Endodermal cell (in vitro differentiated cells): ENCODE measurements at regions not wholly inside any gene's neighbourhood (a gene's known extent, or its start where the extent isn't known, plus 50 kb on each side); places are given as distances from the start of the nearest gene placed in this dataset.

ENCODE experiments used
- DNase-seq: peaks from one replicate; pipeline ENCODE4 v3.0.0-alpha.2; 2017
- H3K27ac ChIP-seq: 2 replicates; pipeline ENCODE4 v1.5.1; 2013; ENCODE audit warnings: mild to moderate bottlenecking, low read depth, low read length, moderate library complexity
- H3K27me3 ChIP-seq: 2 replicates; pipeline ENCODE4 v1.6.1; 2013; ENCODE audit warnings: mild to moderate bottlenecking, low read length, moderate library complexity; ENCODE audit not compliant: insufficient read depth, control insufficient read depth, poor library complexity, severe bottlenecking
- H3K36me3 ChIP-seq: 2 replicates; pipeline ENCODE4 v1.7.0; 2013; ENCODE audit warnings: mild to moderate bottlenecking, low read length, moderate library complexity; ENCODE audit not compliant: control insufficient read depth, insufficient read depth
- H3K4me1 ChIP-seq: one replicate; pipeline ENCODE4 v1.7.0; 2013; ENCODE audit warnings: low read length; ENCODE audit not compliant: control insufficient read depth, insufficient read depth
- H3K4me3 ChIP-seq: 2 replicates; pipeline ENCODE4 v1.5.1; 2013; ENCODE audit warnings: mild to moderate bottlenecking, low read length, moderate library complexity
- H3K9ac ChIP-seq: 2 replicates; pipeline ENCODE4 v1.6.1; 2013; ENCODE audit warnings: mild to moderate bottlenecking, low read length, moderate library complexity; ENCODE audit not compliant: poor library complexity, severe bottlenecking; ENCODE audit errors: extremely low read depth
- H3K9me3 ChIP-seq: 2 replicates; pipeline ENCODE4 v1.6.1; 2013; ENCODE audit warnings: mild to moderate bottlenecking, low read length, moderate library complexity; ENCODE audit not compliant: control insufficient read depth
- H3K27ac Mint-ChIP-seq: 2 replicates; pipeline ENCODE4 v1.8.0; 2020; ENCODE audit warnings: mixed read lengths
- H3K27me3 Mint-ChIP-seq: 2 replicates; pipeline ENCODE4 v1.8.0; 2021; ENCODE audit warnings: mild to moderate bottlenecking, mixed read lengths; ENCODE audit not compliant: insufficient read depth
- H3K36me3 Mint-ChIP-seq: 2 replicates; pipeline ENCODE4 v1.8.0; 2020; ENCODE audit warnings: low read depth, mixed read lengths
- H3K4me1 Mint-ChIP-seq: 2 replicates; pipeline ENCODE4 v1.8.0; 2020; ENCODE audit warnings: mixed read lengths
- H3K4me3 Mint-ChIP-seq: 2 replicates; pipeline ENCODE4 v1.8.0; 2020; ENCODE audit warnings: mild to moderate bottlenecking, moderate library complexity, mixed read lengths
- H3K9me3 Mint-ChIP-seq: 2 replicates; pipeline ENCODE4 v1.8.0; 2020; ENCODE audit warnings: mild to moderate bottlenecking, mixed read lengths
- WGBS, 2 experiments: methylation state at CpG; one replicate each; pipeline versions ENCODE4 v1.1.5 to v1.1.7; 2013; ENCODE audit warnings: missing lambda C conversion rate in 2 of 2, mixed read lengths in 1 of 2; ENCODE audit not compliant: insufficient coverage in 1 of 2, insufficient read length in 1 of 2; 5-methylcytosine and 5-hydroxymethylcytosine counted together
- TF ChIP-seq, protein P1 (sequence below): fragments of 200-600 bp; sonication (generic); conservative IDR thresholded peaks from 2 replicates; pipeline ENCODE4 v1.5.0; 2021; ENCODE audit warnings: antibody characterized with exemption, mild to moderate bottlenecking

DNA sequence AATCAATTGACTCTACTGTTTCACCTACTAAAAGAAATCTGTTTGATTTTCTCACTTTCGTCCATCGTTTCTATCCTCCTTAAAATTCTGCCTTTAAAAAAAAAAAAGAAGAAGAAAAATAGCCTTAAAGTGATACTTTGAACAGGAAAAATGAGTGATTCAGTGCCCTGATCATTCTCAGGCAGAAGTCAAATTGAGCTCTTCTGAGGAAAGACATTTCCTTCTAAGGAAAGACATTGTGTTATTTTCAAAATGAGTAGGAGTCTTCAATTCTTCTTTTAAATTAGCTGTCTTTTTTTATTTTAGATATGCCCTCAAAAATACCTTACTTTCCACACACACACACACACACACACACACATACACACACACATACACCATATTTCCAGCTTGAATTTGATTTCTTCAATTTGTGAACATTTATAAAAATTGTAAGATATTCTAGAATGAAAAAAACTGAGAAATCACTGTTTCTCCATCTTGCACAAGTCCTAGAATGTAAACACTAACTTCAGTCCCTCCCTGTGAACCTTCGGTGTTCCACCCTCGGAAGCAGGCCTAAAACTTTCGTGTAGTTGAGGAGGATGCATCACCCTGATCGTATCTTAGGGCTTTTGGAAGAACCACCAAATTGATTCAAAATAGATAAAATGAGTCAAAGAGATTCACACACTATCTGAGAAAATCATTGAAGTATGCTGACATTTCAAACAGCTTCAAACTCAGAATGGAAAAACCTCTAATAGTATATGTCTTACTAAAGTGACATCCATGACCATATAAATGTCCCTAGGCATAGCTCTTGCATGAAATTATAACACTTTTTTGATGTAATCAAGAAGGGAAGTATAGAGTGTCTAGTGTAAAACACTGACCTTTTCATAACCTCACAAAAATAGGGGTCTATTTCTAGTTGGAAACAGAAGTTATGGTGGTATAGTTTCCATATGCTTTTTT is 270.8 kb downstream of the GATA3 start:
- H3K4me1 ChIP-seq: no peaks in the 10 kb centered on the region
- TF ChIP-seq, protein P1, sequence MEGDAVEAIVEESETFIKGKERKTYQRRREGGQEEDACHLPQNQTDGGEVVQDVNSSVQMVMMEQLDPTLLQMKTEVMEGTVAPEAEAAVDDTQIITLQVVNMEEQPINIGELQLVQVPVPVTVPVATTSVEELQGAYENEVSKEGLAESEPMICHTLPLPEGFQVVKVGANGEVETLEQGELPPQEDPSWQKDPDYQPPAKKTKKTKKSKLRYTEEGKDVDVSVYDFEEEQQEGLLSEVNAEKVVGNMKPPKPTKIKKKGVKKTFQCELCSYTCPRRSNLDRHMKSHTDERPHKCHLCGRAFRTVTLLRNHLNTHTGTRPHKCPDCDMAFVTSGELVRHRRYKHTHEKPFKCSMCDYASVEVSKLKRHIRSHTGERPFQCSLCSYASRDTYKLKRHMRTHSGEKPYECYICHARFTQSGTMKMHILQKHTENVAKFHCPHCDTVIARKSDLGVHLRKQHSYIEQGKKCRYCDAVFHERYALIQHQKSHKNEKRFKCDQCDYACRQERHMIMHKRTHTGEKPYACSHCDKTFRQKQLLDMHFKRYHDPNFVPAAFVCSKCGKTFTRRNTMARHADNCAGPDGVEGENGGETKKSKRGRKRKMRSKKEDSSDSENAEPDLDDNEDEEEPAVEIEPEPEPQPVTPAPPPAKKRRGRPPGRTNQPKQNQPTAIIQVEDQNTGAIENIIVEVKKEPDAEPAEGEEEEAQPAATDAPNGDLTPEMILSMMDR: no peak
- 74 to 78% methylated on average over 5 to 6 of the region's 6 CpGs for WGBS, 2 experiments
- Mint-ChIP-seq H3K27ac (no peak overlapping the region), H3K4me3 (no peak overlapping the region), H3K36me3 (no peaks in the 10 kb centered on the region), H3K9me3 (no peaks in the 10 kb centered on the region), H3K27me3 (peaks cover 34% of the 10 kb centered on the region), H3K4me1 (peaks cover 6% of the 10 kb centered on the region)
- DNase-seq: no peak
- no peaks in the 10 kb centered on the region for H3K36me3 ChIP-seq
- H3K27ac ChIP-seq: no peak overlapping the region
- H3K9me3 ChIP-seq: no peaks in the 10 kb centered on the region
- no peak overlapping the region for H3K9ac ChIP-seq
- peaks cover 7% of the 10 kb centered on the region for H3K27me3 ChIP-seq
- H3K4me3 ChIP-seq: no peak overlapping the region

DNA sequence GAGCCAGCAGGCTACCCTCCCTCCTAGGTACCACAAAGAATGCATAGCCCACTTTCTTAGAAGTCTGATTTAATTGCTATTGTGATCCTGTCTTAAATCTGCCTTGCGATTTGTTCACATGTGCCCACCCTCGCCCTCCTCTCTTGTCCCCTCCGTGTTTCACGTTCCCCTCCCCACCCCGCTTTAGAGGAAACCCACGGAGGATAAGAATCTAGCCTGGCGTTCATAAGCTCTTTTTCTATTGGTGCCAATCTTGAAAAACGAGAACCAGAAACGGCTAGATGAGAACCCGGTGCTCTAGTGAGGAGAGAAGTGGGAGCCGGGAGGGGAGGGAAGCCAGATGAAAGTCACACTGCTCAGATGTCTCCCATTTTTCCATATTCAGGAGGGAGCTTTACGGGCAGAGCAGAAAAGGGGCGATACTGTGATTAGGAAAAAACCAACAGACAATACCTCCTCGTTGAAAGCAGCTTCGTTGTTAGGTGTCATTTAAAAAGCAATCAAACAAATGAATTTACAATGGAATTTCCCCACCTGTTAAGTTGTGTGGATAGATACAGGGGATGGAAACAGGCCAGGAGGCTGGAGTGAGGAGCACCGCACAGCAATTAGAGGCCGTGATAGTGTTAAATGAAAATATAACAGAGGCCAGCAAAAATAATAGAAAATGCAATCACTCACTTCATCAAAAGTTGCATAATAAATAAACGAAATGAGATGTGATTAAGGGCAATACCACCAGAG is 272.1 kb downstream of the GATA3 start:
- TF ChIP-seq, protein P1: no peak
- Histone ChIP-seq H3K36me3 (no peaks in the 10 kb centered on the region), H3K27ac (no peak overlapping the region), H3K9ac (no peak overlapping the region), H3K4me3 (no peak overlapping the region), H3K27me3 (peaks cover 16% of the 10 kb centered on the region), H3K9me3 (no peaks in the 10 kb centered on the region), H3K4me1 (no peaks in the 10 kb centered on the region)
- Mint-ChIP-seq H3K36me3 (no peaks in the 10 kb centered on the region), H3K4me1 (peaks cover 6% of the 10 kb centered on the region), H3K9me3 (no peaks in the 10 kb centered on the region), H3K4me3 (no peak overlapping the region), H3K27me3 (peaks cover 47% of the 10 kb centered on the region), H3K27ac (no peak overlapping the region)
- DNase-seq: no peak
- 89 to 94% methylated on average over 4 to 18 of the region's 18 CpGs for WGBS, 2 experiments

DNA sequence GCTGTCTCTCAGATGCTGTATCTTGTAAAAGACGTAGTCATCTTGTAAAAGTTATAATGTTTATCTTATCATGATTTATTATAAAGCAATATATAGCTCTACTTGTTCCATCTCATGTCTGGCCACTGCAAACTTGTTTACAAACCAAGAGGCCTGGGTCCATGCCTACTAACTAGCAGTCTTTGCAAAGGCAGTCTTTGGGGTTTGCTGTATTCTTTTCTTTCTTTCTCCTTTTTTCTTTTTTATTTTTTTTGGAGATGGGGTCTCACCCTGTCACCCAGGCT is 272.6 kb downstream of the GATA3 start:
- H3K4me3 ChIP-seq: no peak overlapping the region
- Mint-ChIP-seq H3K36me3 (no peaks in the 10 kb centered on the region), H3K4me3 (no peak overlapping the region), H3K27me3 (peaks cover 52% of the 10 kb centered on the region), H3K27ac (no peak overlapping the region), H3K4me1 (peaks cover 6% of the 10 kb centered on the region), H3K9me3 (no peaks in the 10 kb centered on the region)
- no peak for DNase-seq
- no peaks in the 10 kb centered on the region for H3K9me3 ChIP-seq
- TF ChIP-seq, protein P1: no peak
- peaks cover 21% of the 10 kb centered on the region for H3K27me3 ChIP-seq
- H3K9ac ChIP-seq: no peak overlapping the region
- H3K4me1 ChIP-seq: no peaks in the 10 kb centered on the region
- H3K36me3 ChIP-seq: no peaks in the 10 kb centered on the region
- 100% methylated on average over 1 of the region's 1 CpG; no CpG with 5 or more reads in 1 of the 2 experiments for WGBS, 2 experiments
- no peak overlapping the region for H3K27ac ChIP-seq
